ENCODE measurements at regions not wholly inside any gene's neighbourhood (a gene's known extent, or its start where the extent isn't known, plus 50 kb on each side); places are given as distances from the start of the nearest gene placed in this dataset.
A peak's percentile ranks its signal among the peaks of the same experiment; 100 is the strongest.
"Not testable (repeated sequence)": the region's sequence is repeated elsewhere in the genome, so short reads cannot be mapped to it uniquely, and the experiment has no call there.

DNA sequence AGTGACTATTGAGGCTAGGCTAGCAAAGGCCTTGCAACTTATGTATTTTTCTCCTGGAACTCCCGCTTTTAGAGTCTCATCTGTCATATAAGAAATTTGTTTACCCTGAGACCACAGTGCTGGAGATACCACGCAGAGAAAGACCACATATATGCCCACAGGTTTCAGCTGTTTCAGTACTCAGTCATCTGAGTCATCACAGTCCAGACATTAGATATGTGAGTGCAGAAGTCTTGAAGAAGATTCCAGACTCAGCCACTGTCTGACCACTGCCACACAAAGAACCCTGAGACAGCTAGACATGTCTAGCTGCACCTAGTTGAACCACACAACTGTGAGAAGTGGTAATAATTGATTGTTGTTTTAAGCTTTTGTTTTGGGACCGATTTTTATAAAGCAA is 648.3 kb downstream of the EPM2A start:
- DNase-seq, result no peak

DNA sequence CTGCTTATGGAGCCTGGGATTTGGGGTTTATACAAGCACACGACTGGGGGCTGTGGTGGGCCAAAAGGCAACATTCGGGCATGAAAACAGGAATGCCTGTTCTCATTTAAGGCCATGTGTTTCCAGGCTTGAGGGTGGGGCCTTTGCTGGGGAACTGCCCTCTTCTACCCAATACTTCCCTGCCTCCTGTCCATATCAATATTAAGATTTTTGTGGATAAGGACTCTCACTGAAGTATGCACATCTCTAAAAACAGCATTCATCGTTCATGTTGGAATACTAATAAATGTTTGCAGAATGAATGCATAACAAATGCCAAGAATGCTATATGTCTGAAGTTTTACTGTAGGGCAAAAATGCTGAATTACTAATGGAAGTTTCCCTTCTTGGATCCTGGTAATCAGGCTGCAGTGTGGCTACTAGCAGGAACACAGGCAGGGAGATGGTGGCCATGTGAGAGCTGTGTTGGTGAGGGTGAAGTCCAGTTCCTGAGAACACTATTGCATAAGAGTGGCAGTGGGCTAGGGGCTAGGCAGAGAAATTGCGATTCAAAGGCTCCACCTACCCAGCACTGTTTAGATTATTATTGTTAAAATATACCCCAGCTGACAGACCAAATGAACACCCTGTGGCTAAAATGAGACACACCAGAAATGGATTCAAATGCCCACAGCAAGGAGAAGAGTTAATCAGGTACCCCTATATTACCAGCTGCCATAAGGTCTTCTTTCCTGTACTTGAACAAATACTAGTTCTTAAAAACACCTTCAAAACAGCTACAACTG is 644.3 kb downstream of the EPM2A start:
- DNase-seq, result no peak

DNA sequence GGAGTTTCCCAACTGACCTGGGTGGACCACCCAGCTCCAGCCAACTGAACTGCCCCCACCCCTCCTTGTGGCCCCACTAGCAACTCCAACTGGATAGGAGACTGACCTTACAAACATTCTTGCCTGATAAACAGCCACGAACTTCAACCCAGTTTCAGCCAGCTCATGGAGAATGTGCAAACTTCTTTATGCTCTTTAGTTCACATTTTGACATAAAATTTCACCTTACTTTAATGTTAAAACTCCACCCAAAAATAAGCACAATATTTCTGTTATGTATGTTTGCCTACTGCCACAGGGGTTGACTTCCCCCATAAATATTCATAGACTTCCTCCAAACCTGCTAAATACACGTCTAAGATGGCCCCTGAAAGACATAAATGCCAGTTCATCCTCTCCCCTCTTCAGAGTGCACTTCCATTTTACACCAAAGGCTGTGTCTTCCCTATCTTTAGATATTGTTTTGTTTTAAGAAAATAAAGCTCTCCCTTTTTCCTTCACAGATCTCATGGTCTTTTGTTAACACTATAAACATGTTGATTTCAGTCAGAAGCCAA is 643.7 kb downstream of the EPM2A start:
- DNase-seq, result no peak

DNA sequence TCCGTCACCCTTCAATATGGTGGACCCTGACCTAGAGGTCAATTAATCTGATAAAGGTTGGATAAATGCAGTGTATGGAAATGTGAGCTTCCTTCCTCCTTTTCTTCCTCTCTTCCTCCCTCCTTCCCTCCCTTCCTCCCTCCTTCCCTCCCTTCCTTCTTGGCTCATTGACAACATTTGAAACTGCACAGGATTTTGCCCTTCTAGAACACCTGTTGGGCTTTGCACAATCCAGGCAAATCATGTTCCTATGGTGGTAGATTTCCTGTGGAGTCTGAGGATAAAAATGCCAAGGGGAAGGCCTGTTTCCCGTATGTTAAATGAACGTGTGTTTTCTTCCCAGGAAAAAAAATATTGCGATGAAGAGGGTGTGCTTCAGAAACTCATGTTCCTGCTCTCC is 642.8 kb downstream of the EPM2A start:
- no peak for DNase-seq

DNA sequence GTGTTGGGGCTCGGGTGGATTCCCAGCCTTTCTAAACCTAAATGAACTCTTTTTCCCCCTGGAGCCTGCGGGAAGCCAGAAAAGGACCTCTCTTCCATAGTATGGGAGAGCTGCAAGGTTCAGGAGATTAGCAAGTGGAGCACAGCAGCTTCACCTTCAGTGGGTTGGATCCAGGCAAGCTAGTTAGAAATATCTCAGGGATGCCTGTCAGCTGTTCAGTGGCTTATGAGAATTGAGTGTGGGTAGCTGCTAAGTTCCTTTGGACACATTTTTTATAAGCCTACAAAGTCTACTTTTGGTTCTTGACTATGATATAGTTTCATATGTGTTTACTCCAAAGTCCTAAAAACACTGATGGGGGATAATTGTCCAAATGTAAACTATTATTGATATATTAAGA is 642.1 kb downstream of the EPM2A start:
- DNase-seq, result no peak

DNA sequence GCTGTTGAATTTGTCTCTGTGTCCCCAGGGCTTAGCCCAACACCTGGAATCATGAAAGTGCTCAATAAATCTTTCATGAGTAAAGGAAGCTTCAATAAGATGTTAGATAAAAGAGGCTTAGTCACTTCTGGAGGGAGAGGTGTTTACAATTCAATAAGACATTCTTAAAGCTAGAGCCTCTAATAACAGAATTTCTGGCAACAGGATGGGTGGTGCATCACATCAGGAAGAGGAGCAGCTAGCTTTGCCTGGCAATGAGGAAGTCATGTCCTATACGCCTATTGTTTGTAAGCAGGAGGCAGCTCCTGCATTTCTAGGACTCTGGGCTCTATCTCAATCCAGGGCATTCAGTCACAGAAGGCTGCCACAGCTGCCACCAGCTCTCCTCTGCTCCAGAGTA is 638.5 kb downstream of the EPM2A start:
- no peak for DNase-seq

DNA sequence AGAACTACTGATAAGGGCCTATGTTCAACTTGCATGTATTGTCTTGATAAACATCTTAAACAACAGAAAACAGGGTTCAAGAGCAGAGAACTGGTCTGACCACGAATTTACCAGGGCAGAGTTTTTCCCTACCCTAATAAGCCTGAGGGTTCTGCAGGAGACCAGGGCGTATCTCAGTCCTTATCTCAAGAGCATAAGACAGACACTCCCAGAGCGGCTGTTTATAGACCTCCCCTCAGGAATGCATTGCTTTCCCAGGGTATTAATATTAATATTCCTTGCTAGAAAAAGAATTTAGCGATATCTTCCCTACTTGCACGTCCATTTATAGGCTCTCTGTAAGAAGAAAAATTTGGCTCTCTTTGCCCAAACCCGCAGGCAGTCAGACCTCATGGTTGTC is 637.2 kb downstream of the EPM2A start:
- DNase-seq, result not testable (repeated sequence)

DNA sequence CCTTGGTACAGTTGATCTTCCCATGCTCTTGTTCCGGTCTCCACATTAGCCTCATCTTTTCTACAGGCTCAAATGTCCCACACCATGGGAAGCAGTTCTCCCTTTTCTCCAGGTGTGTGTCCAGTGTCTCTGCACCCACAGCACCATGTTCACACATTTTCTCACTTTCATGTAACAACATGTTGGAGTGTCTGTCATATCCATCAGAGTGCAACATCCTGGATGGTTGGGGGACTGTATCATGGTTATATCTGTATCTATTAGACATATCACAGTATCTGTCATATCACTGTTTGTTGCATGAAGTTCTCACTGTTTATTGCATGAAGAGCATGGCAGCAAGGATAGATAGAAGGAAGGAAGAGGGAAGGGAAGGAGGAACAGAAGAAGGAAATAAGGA is 635.6 kb downstream of the EPM2A start:
- no peak for DNase-seq

DNA sequence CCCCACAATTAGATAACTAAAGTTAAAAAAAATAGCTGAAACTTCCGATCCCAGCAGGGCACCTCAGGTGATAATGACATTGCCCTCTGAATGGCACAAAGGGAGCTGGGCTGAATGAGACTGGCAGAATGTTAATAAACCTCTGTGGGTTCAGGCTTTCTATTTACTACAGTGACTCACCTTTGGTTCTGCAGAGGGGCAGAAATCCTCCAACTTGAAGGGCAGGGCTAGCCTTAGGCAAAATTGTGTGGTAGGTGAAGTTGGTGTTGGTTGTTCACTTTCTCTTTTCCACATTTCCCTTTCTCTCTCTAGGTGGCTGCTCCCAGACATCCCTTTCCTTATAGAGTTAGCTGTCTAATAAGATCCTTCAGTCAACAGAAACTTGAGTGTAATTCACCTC is 625.2 kb downstream of the EPM2A start:
- no peak for DNase-seq

DNA sequence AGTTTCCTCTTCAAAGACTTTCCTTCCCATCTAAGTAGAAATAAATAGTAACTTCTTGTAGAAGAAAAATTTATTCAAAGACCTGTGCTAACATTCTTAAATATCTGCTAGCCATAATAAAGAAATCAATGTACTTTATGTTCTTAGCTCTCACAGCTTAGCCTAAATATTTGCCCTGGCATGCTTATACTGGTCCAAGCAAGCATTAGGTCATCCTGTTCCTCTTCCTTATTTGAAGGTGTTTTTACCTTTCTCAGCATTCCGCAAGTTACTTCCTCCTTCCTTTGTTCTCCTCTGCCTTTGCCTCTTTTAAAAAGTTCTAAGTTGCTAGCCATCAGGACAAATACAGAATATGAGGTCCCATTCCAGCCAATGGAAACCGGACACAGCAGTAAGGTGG is 623.9 kb downstream of the EPM2A start:
- DNase-seq, result not testable (repeated sequence)

DNA sequence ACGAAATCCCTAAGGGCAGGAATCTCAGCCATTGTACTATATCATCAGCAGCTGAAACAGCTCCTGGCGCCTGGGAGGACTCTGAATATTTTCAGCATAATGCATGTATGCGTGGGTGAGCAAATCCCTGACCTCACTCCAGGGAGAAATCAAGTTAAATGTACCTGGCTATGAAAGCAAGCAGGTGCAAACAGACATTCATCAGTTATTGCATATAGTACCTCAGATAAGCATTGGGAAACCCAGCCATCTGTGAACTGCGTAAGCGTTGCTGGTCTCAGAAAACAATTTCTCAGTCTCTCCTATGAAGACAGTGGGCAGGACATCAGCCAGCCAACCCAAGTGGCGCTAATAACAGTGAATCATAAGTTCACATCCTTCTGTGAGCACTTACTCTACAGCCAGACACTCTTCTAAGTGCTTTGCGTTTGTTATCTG is 622.6 kb downstream of the EPM2A start:
- DNase-seq, result no peak

DNA sequence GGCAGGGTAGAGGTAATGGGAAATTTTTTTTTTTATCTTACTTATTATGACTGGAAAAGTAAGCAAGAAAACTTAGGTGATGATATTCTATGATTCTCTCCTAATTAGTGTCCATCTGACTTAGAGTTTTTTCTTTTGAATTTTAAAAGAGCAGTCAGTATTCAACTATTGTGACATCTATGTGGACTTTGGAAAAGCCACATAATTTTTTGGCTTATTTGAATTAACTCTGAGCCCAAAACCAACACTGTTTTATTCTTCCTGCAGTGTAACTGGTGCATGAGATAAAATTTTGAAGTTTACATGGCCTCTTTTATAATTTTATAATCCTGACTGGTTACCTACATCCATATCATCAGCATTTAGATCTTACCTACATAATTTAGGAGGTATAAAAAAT is 619.7 kb downstream of the EPM2A start:
- DNase-seq, result no peak

DNA sequence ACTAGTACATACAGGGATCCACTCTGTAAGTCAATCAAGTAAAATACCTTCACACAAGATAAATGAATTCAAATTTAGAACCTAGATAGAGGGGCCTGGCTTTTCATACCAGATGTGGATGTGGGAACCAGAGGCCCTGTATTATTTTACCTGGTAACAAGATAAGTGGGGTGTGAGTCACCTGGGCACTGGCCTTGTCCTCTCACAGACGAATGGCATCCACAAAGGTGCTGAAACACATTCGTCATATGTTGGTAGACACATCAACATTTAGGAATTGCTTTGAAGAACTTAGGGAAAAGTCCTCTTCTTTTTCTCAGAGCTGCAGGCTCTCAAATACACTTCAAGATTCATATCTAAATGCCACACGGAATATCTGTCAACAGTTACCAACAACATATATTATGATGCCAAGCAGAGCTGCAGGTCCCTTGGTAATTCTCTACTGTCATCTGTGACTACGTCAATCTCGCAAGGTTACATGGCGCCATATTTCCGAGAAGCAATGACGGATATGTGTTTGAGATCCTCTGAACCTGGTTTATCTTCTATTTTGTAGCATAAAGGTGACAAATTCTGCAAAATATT is 618.6 kb downstream of the EPM2A start:
- no peak for DNase-seq

DNA sequence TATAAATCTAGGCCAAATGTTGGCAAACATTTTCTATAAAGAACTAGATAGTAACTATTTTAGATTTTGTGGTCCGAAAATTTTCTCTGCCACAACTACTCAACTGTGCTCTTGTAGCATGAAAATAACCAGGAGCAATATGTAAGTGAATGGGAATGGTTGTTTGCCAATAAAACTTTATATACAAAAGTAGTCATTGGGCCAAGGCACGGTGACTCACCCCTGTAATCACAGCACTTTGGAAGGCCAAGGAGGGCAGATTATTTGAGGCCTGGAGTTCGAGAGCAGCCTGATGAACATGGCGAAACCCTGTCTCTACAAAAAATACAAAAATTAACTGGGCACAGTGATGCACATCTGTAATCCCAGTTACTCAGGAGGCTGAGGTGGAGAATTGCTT is 617.1 kb downstream of the EPM2A start:
- DNase-seq, result no peak

DNA sequence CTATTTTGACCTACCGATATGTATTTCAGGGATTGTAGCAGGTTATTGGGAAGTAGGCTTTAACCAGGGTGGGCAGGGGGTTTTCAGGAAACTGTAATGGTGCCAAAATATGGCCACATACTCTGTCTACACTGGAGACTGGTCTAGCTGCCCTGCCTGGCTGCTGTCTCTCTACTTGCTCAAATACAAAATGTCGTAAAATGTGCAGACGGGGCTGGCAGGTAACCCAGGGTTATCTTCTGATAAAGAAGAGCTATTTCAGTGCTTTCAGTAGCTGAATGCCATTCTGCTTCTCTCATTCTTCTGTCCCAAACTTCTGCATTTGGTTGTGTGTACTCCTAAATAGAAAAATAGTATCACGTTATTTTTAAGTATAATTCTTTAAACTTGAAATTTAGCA is 616.2 kb downstream of the EPM2A start:
- no peak for DNase-seq

DNA sequence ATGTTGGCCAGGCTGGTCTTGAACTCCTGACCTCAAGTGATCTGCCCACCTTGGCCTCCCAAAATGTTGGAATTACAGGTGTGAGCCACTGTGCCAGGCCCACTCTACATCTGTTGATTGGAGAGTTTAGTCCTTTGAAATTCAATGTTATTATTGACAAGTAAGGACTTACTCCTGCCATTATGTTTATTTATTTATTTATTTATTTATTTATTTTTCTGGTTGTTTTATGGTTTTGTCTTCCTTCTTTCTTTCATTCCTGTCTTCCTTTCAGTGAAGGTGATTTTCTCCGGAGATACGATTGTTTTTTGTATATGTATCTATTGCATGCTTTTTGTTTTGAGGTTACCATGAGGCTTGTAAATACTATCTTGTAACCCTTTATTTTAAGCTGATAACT is 602.6 kb downstream of the EPM2A start:
- no peak for DNase-seq

DNA sequence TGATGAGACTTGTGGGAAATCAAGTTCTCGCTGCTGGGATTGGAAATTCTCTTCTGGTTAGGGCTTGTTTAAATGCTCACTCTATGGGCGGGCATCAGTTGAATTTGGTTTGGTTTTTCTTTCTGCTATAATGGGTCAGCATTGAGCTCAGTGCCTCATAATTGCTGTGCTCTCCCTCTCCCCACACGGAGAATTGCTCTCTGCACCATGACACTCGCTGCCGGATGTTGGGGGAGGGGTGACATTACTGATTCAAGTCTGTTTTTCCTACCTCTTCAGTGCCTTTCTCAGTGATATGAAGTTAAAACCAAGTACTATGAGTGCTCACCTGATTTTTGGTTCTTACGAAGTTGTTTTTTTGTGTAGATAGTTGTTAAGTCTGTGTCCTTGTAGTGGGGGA is 599.6 kb downstream of the EPM2A start:
- DNase-seq, result no peak

DNA sequence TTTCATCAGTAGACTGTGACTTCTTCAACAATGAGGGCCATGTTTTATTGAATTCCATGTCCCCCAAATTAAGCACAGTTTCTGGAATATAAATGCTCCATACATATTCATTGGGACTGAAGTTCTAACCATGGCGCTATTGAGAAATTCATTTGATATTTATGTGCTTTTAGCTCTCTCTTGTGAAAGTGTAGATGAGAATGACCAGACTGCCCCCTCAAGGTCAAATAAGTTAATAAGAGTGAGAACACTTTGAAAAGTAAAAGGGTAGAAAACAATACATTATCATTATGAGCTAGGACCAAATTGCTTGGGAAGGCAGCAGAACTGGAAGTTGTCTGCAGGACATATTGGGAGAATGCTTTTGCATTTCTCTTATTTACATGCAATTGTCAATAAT is 597.9 kb downstream of the EPM2A start:
- DNase-seq, result no peak

DNA sequence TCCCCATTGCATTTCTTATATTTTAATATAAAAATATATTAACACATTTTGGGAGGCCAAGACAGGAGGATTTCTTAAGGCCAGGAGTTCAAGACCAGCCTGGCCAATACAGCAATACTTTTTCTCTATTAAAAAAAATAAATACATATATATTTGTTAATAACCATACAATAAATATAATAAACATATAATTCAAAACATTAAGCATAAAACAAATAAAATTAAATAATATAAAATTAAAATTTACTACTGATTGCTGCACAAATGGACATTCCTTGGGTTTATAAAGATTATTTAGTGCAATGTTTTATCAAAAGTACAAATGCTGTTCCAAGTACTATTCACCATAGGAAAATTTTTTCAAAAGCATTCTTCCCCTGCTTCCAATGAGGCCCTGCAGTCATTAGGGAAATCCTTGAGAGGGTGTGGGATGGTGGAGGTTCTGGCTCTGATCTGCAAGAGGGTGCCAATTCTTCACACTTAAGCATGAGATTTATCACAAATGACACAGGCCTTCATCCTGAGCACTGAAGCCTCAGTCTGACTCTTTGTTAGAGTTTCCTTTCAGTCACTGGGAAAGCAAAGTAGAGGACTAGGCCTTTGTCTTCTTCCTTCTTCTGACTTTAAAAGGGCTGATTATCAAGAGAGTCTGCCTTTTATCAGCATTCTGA is 596.7 kb downstream of the EPM2A start:
- DNase-seq, result no peak

DNA sequence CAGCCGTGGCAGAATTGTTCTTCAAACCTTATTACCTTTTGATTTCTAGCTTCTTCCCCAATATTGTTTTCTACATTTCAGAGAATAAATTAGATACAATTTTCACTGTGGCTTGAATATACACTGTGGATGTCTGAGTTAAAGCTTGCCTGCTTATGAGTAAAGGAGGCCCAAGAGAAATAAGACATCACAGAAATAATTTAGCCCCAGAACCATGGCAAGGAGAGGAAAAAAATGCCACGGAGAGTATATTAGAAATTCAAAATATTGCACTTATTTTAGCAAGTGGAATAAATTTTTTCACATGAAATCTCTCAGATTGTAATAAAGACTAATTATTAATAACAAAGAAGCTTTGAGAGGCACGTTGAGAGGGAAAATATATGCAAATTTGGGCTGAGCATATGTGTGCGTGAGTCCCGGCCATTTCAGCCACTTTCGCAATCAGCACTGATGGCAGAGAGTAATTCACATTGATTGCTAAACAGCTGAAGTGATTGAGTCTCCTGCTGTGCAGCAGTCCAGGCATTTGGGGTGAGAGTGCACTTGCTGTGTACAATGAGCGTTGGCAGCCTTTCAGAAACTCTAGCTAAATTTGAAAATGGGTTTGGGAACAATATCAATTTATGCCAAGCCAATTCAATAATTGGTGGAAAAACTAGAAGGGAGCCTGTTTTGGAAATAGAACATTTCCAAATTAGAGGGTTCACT is 596.0 kb downstream of the EPM2A start:
- DNase-seq, result peak; percentile 52 to 58

DNA sequence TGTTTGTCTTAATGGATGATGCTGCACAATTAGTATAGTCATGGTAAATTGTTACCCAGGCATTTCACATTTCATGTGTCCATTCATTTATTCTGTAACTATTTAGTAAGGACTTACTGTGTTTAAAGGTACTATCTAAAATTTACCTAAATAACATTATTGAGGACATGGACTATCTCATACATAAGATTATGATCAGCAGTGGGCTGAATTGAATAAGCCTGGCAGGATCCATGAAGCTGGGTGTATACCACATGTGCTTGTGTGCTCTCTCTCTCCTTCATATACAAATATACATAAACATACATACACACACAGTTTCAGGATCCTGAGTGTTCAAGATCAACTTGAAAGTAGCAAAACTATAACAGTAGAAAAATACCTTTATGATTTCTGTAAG is 595.4 kb downstream of the EPM2A start:
- DNase-seq, result no peak

DNA sequence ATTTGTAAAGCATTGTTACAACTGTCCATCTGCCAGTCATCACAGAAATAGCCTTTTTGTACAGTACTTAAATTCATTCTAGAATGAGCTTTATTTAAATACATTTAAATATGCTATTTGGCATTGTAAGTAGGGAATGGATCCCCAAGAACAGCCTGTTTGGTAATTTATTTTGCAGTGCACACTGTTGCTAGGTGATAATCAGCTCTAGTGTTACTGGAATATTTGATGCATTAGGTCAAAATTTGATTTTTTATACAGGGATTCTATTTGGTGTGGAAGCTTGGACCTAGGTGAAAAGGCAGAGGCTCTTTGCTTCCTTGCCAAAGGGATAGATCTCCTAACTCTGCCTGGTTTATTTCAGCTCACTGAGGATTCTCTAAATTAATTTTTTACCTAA is 593.7 kb downstream of the EPM2A start:
- no peak for DNase-seq

DNA sequence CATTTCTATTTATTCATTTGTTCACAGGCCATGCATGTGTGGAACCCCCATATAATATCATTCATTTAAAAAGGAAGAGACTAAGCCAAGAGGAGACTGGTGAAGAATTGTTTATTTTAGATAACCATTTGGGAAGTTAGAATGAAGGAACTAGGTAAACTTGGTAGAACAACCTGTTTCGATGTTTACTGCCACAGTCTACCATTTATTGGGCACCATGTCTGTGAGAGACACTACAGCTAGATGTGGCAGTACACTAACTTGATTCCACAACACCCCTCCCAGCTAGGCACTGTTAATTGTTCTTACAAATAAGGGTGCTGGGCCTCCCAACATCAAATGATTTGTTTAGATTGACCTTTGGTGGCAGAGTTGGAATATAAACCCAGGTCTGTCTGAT is 592.4 kb downstream of the EPM2A start:
- DNase-seq, result no peak

Measured in inflammatory macrophage treated with lipopolysaccharide for 1 hour (primary cell).